SK-N-MC (cell line): ENCODE measurements at regions not wholly inside any gene's neighbourhood (a gene's known extent, or its start where the extent isn't known, plus 50 kb on each side); places are given as distances from the start of the nearest gene placed in this dataset.

ENCODE experiments used
- DNase-seq: peaks from one replicate; pipeline ENCODE4 v3.0.0-alpha.2; 2011; ENCODE audit warnings: low read depth, low spot score
- H3K27ac ChIP-seq: fragments of 200-600 bp; sonication (generic); 2 replicates; pipeline ENCODE4 v1.5.1; 2016; ENCODE audit warnings: mixed run types
- H3K36me3 ChIP-seq: fragments of 200-600 bp; sonication (generic); 2 replicates; pipeline ENCODE4 v1.6.1; 2017; ENCODE audit warnings: antibody characterized with exemption, low read length, mixed read lengths; ENCODE audit not compliant: insufficient read depth
- H3K4me3 ChIP-seq: fragments of 200-600 bp; sonication (generic); 2 replicates; pipeline ENCODE4 v1.5.1; 2016
- H3K9ac ChIP-seq: fragments of 200-600 bp; sonication (generic); 2 replicates; pipeline ENCODE4 v1.8.0; 2017; ENCODE audit warnings: mixed run types, mixed read lengths; ENCODE audit not compliant: insufficient read length
- H3K9me3 ChIP-seq: fragments of 200-600 bp; sonication (generic); 2 replicates; pipeline ENCODE4 v1.6.1; 2017; ENCODE audit warnings: low read depth, mild to moderate bottlenecking, antibody characterized with exemption, low read length, moderate library complexity, mixed read lengths
- EZH2 ChIP-seq: fragments of 200-600 bp; sonication (generic); IDR thresholded peaks from one replicate; pipeline ENCODE4 v1.6.1; 2017; ENCODE audit warnings: antibody characterized with exemption
- FOXP2 ChIP-seq: optimal IDR thresholded peaks from 2 replicates; pipeline ENCODE3; 2011; ENCODE audit warnings: mild to moderate bottlenecking, moderate library complexity; ENCODE audit not compliant: insufficient read depth; ENCODE audit errors: extremely low read length, control extremely low read depth
- POLR2AphosphoS5 ChIP-seq: IDR thresholded peaks from 2 replicates; pipeline ENCODE4 v1.6.1; 2012; ENCODE audit warnings: mild to moderate bottlenecking, low read depth, low read length, borderline replicate concordance

- no peaks in the 10 kb centered on the region for H3K36me3 ChIP-seq
- no peaks in the 10 kb centered on the region for H3K9me3 ChIP-seq
- H3K27ac ChIP-seq, result no peak overlapping the region
- no peak for TF ChIP-seq POLR2AphosphoS5
- TF ChIP-seq EZH2, result no peak
- TF ChIP-seq FOXP2, result no peak
- DNase-seq, result no peak
- H3K9ac ChIP-seq, result no peak overlapping the region
- no peak overlapping the region for H3K4me3 ChIP-seq
Observed at GRCh38 chr16:54443352-54443751, 156.8 kb upstream of the IRX3 start.

GRCh38 chr16:54442864-54443263, 156.3 kb upstream of the IRX3 start:
- H3K4me3 ChIP-seq, result no peak overlapping the region
- no peak for TF ChIP-seq POLR2AphosphoS5
- no peak for TF ChIP-seq FOXP2
- TF ChIP-seq EZH2, result no peak
- H3K9ac ChIP-seq, result no peak overlapping the region
- DNase-seq, result no peak
- no peaks in the 10 kb centered on the region for H3K9me3 ChIP-seq
- H3K27ac ChIP-seq, result no peak overlapping the region
- H3K36me3 ChIP-seq, result no peaks in the 10 kb centered on the region

GRCh38 chr16:54438469-54438868, 151.9 kb upstream of the IRX3 start:
- DNase-seq, result no peak

GRCh38 chr16:54437921-54438320, 151.3 kb upstream of the IRX3 start:
- DNase-seq, result no peak
- no peaks in the 10 kb centered on the region for H3K36me3 ChIP-seq
- no peak overlapping the region for H3K4me3 ChIP-seq
- H3K9me3 ChIP-seq, result no peaks in the 10 kb centered on the region
- H3K27ac ChIP-seq, result no peak overlapping the region
- no peak for TF ChIP-seq POLR2AphosphoS5
- TF ChIP-seq EZH2, result no peak
- no peak for TF ChIP-seq FOXP2
- H3K9ac ChIP-seq, result no peak overlapping the region

More at GRCh38 chr16:54438469-54438868, 151.9 kb upstream of the IRX3 start:
- no peak overlapping the region for H3K4me3 ChIP-seq
- H3K9ac ChIP-seq, result no peak overlapping the region
- no peak overlapping the region for H3K27ac ChIP-seq
- H3K9me3 ChIP-seq, result no peaks in the 10 kb centered on the region
- TF ChIP-seq FOXP2 (no peak), EZH2 (no peak), POLR2AphosphoS5 (no peak)
- no peaks in the 10 kb centered on the region for H3K36me3 ChIP-seq

GRCh38 chr16:54437401-54437800, 150.8 kb upstream of the IRX3 start:
- TF ChIP-seq POLR2AphosphoS5 (no peak), EZH2 (no peak), FOXP2 (no peak)

GRCh38 chr16:54436346-54436745, 149.8 kb upstream of the IRX3 start:
- no peak overlapping the region for H3K4me3 ChIP-seq
- TF ChIP-seq POLR2AphosphoS5 (no peak), EZH2 (no peak), FOXP2 (no peak)

More at GRCh38 chr16:54437401-54437800, 150.8 kb upstream of the IRX3 start:
- Histone ChIP-seq H3K4me3 (no peak overlapping the region), H3K9me3 (no peaks in the 10 kb centered on the region), H3K9ac (no peak overlapping the region), H3K27ac (no peak overlapping the region), H3K36me3 (no peaks in the 10 kb centered on the region)
- no peak for DNase-seq

GRCh38 chr16:54434859-54435258, 148.3 kb upstream of the IRX3 start:
- DNase-seq, result no peak
- H3K9ac ChIP-seq, result no peak overlapping the region
- no peak for TF ChIP-seq POLR2AphosphoS5
- TF ChIP-seq FOXP2, result no peak
- no peak for TF ChIP-seq EZH2

More at GRCh38 chr16:54436346-54436745, 149.8 kb upstream of the IRX3 start:
- Histone ChIP-seq H3K27ac (no peak overlapping the region), H3K36me3 (no peaks in the 10 kb centered on the region), H3K9ac (no peak overlapping the region), H3K9me3 (no peaks in the 10 kb centered on the region)
- DNase-seq, result no peak

GRCh38 chr16:54432897-54433229, 146.3 kb upstream of the IRX3 start:
- no peak for TF ChIP-seq EZH2
- no peak overlapping the region for H3K27ac ChIP-seq

More at GRCh38 chr16:54434859-54435258, 148.3 kb upstream of the IRX3 start:
- H3K36me3 ChIP-seq, result no peaks in the 10 kb centered on the region
- no peak overlapping the region for H3K27ac ChIP-seq
- H3K9me3 ChIP-seq, result no peaks in the 10 kb centered on the region
- H3K4me3 ChIP-seq, result no peak overlapping the region

More at GRCh38 chr16:54432897-54433229, 146.3 kb upstream of the IRX3 start:
- no peak for DNase-seq
- Histone ChIP-seq H3K36me3 (no peaks in the 10 kb centered on the region), H3K9me3 (no peaks in the 10 kb centered on the region), H3K4me3 (no peak overlapping the region), H3K9ac (no peak overlapping the region)
